ENCODE measurements at regions not wholly inside any gene's neighbourhood (a gene's known extent, or its start where the extent isn't known, plus 50 kb on each side); places are given as distances from the start of the nearest gene placed in this dataset.
A peak's percentile ranks its signal among the peaks of the same experiment; 100 is the strongest.

GRCh38 chr18:10279471-10279870, 175.0 kb upstream of the APCDD1 start:
- no peaks in the 10 kb centered on the region for H3K36me3 ChIP-seq (ENCODE audit: insufficient read depth, low read length)
- H3K9me3 ChIP-seq (ENCODE audit: low read depth, low read length): no peaks in the 10 kb centered on the region
- H3K4me3 ChIP-seq: no peak overlapping the region
- no peak for TF ChIP-seq FOXP2 (optimal IDR thresholded peaks at IDR 0.05; ENCODE audit: control extremely low read depth, extremely low read length, insufficient read depth)
- TF ChIP-seq POLR2AphosphoS5 (IDR thresholded peaks at IDR 0.05; ENCODE audit: borderline replicate concordance, low read depth, low read length): no peak
- no peak for TF ChIP-seq EZH2 (IDR thresholded peaks at IDR 0.05)
- no peak for DNase-seq (ENCODE audit: low read depth, low spot score)
- H3K9ac ChIP-seq (ENCODE audit: insufficient read length): no peak overlapping the region
- H3K27ac ChIP-seq: no peak overlapping the region

GRCh38 chr18:10279905-10280644, 174.4 kb upstream of the APCDD1 start:
- Histone ChIP-seq H3K9me3 (ENCODE audit: low read depth, low read length) (no peaks in the 10 kb centered on the region), H3K4me3 (no peak overlapping the region), H3K27ac (no peak overlapping the region), H3K9ac (ENCODE audit: insufficient read length) (no peak overlapping the region), H3K36me3 (ENCODE audit: insufficient read depth, low read length) (no peaks in the 10 kb centered on the region)
- no peak for DNase-seq (ENCODE audit: low read depth, low spot score)
- TF ChIP-seq FOXP2 (optimal IDR thresholded peaks at IDR 0.05; ENCODE audit: control extremely low read depth, extremely low read length, insufficient read depth) (no peak), EZH2 (IDR thresholded peaks at IDR 0.05) (no peak), POLR2AphosphoS5 (IDR thresholded peaks at IDR 0.05; ENCODE audit: borderline replicate concordance, low read depth, low read length) (no peak)

DNA sequence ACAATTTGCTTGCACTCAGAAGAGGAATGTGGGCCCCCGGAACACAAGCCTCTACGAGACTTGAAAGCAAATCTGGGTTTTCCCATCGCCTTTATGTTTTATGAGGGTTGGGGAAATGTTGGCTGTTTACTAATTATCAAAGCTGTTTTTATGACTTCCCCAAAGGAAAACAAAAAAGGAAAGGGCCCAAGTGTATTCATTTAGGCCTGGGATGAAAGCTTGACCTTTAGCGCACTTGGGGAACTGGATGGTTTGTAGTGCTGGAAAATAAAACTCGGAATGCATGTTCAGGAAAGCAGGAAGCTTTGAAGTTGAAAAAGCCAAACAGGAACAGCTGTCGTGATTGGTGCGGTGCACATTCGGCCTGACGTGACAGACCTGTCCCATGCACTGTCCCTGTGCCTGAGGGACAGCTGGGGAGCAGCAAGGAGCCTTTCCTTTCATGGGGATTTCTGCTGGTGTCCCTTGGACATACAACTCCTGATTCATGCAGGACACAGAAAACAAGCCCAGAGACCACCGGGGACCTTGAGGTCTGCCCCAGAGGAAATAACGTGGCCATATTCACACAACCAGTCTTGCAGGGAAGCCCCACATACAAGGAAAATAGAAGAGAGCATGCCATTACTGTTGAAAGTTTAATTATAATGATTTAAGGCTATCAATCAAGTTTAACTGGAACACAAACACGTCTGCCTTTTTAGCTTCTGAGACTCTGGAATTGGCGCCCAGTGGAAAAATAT, 169.7 kb upstream of the APCDD1 start:
- H3K9me3 ChIP-seq (ENCODE audit: low read depth, low read length): no peaks in the 10 kb centered on the region; the same call in 1 of the 2 replicates
- no peak for TF ChIP-seq FOXP2 (optimal IDR thresholded peaks at IDR 0.05; ENCODE audit: control extremely low read depth, extremely low read length, insufficient read depth)
- no peak for TF ChIP-seq EZH2 (IDR thresholded peaks at IDR 0.05)
- no peak for TF ChIP-seq POLR2AphosphoS5 (IDR thresholded peaks at IDR 0.05; ENCODE audit: borderline replicate concordance, low read depth, low read length)
- peak overlapping the region; percentile 93; the same call in 1 of the 2 replicates for H3K27ac ChIP-seq
- no peak overlapping the region for H3K9ac ChIP-seq (ENCODE audit: insufficient read length)
- peak overlapping the region; percentile 64 for H3K4me3 ChIP-seq
- no peak for DNase-seq (ENCODE audit: low read depth, low spot score)
- H3K36me3 ChIP-seq (ENCODE audit: insufficient read depth, low read length): no peaks in the 10 kb centered on the region

DNA sequence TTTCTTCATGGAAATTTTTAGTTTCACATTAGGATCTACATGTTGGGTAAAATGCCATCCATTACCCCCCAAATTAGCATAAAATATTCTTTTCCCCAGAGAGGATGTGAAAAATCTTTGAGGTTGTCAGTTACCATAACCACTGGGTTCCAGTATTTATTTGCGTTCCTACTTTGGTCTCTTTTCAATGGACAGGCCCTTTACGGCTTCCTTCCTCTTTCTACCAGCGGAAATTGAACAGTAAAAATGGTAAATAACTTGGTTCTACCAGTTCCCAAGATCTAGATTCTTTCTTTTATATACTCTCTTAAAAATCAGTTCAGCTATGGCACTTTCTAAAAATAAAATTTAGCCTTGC, 169.2 kb upstream of the APCDD1 start:
- Histone ChIP-seq H3K4me3 (peak overlapping the region; percentile 64), H3K9ac (ENCODE audit: insufficient read length) (no peak overlapping the region), H3K27ac (peak overlapping the region; percentile 93), H3K9me3 (ENCODE audit: low read depth, low read length) (no peaks in the 10 kb centered on the region; the same call in 1 of the 2 replicates), H3K36me3 (ENCODE audit: insufficient read depth, low read length) (no peaks in the 10 kb centered on the region)
- DNase-seq (ENCODE audit: low read depth, low spot score): peak; percentile 87
- TF ChIP-seq FOXP2 (optimal IDR thresholded peaks at IDR 0.05; ENCODE audit: control extremely low read depth, extremely low read length, insufficient read depth) (no peak), POLR2AphosphoS5 (IDR thresholded peaks at IDR 0.05; ENCODE audit: borderline replicate concordance, low read depth, low read length) (peak; percentile 61; the same call in 1 of the 2 replicates), EZH2 (IDR thresholded peaks at IDR 0.05) (no peak)

- Histone ChIP-seq H3K9me3 (ENCODE audit: low read depth, low read length) (no peaks in the 10 kb centered on the region; the same call in 1 of the 2 replicates), H3K27ac (no peak overlapping the region), H3K9ac (ENCODE audit: insufficient read length) (no peak overlapping the region), H3K36me3 (ENCODE audit: insufficient read depth, low read length) (no peaks in the 10 kb centered on the region), H3K4me3 (no peak overlapping the region)
- no peak for DNase-seq (ENCODE audit: low read depth, low spot score)
- TF ChIP-seq EZH2 (IDR thresholded peaks at IDR 0.05): no peak
- TF ChIP-seq POLR2AphosphoS5 (IDR thresholded peaks at IDR 0.05; ENCODE audit: borderline replicate concordance, low read depth, low read length): no peak
- TF ChIP-seq FOXP2 (optimal IDR thresholded peaks at IDR 0.05; ENCODE audit: control extremely low read depth, extremely low read length, insufficient read depth): no peak
These were observed 167.8 kb upstream of the APCDD1 start for GRCh38 chr18:10286580-10287150.

DNA sequence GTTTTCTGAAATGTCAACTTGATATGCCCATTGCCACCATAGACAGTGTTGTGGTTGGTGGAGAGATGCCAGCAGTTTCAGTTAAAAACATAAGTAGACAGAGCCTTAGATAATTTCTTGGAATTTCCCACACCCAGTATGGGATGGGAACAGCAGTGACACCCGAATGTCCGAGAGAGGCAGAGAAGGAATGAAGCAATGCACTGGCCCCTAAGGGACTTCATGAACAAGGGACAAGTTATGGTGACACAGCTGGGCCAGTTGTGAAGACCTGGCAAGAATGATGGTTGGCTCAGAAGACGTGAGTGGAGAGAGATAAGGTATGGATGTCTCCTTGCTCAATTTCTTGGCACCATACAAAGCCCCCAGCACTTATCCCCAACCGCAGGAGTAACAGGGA, 165.2 kb upstream of the APCDD1 start:
- Histone ChIP-seq H3K9me3 (ENCODE audit: low read depth, low read length) (no peaks in the 10 kb centered on the region; the same call in 1 of the 2 replicates), H3K36me3 (ENCODE audit: insufficient read depth, low read length) (no peaks in the 10 kb centered on the region), H3K4me3 (no peak overlapping the region), H3K9ac (ENCODE audit: insufficient read length) (no peak overlapping the region), H3K27ac (no peak overlapping the region)
- TF ChIP-seq EZH2 (IDR thresholded peaks at IDR 0.05) (no peak), FOXP2 (optimal IDR thresholded peaks at IDR 0.05; ENCODE audit: control extremely low read depth, extremely low read length, insufficient read depth) (no peak), POLR2AphosphoS5 (IDR thresholded peaks at IDR 0.05; ENCODE audit: borderline replicate concordance, low read depth, low read length) (no peak)
- no peak for DNase-seq (ENCODE audit: low read depth, low spot score)

DNA sequence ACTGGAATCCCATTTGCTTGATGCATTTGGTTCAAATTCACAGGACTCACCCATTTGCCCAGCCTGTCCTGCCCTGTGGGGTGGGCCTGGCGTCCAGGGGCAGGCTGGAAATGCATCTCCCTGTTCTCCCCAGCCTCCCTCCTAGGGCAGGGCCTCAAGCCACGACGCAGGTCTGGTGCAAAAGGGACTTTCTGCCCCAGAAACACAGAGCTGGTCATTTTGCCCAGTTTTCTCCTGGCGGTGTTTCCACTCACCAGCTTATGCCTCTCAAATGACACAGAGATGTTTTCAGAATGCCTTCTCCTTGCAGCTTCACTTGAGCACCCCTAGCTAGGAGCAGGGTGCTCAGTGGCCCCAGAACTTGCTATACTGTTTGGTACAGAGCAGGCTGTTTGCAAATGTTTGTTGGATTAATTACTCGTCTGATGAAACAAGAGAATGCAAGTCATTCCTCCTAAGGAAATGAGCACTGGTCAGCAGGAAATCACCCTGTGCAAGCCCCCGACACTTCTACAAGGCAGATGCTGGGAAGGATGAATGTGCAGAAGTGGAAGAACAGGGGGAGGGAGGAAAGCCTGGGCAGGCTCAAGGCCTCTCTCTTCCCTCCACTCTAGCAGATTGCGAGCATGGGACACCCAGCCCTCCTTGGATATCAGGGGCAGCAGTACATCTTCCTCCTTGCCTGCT, 164.3 kb upstream of the APCDD1 start:
- H3K4me3 ChIP-seq: no peak overlapping the region
- H3K36me3 ChIP-seq (ENCODE audit: insufficient read depth, low read length): no peaks in the 10 kb centered on the region

More for the DNA sequence above, 164.3 kb upstream of the APCDD1 start:
- H3K27ac ChIP-seq: no peak overlapping the region
- no peaks in the 10 kb centered on the region; the same call in 1 of the 2 replicates for H3K9me3 ChIP-seq (ENCODE audit: low read depth, low read length)
- no peak for DNase-seq (ENCODE audit: low read depth, low spot score)
- TF ChIP-seq FOXP2 (optimal IDR thresholded peaks at IDR 0.05; ENCODE audit: control extremely low read depth, extremely low read length, insufficient read depth) (no peak), EZH2 (IDR thresholded peaks at IDR 0.05) (no peak), POLR2AphosphoS5 (IDR thresholded peaks at IDR 0.05; ENCODE audit: borderline replicate concordance, low read depth, low read length) (no peak)
- no peak overlapping the region for H3K9ac ChIP-seq (ENCODE audit: insufficient read length)
